GM19239 (cell line): ENCODE measurements at regions not wholly inside any gene's neighbourhood (a gene's known extent, or its start where the extent isn't known, plus 50 kb on each side); places are given as distances from the start of the nearest gene placed in this dataset.

Source experiments
- DNase-seq: peaks from one replicate; pipeline ENCODE4 v3.0.0; 2011; ENCODE audit warnings: low spot score; ENCODE audit not compliant: insufficient read length
- FAIRE-seq: peaks from 2 replicates; lab custom pipeline; 2011; peaks lifted over from hg19 to GRCh38; lab: Jason Lieb, UNC

DNA sequence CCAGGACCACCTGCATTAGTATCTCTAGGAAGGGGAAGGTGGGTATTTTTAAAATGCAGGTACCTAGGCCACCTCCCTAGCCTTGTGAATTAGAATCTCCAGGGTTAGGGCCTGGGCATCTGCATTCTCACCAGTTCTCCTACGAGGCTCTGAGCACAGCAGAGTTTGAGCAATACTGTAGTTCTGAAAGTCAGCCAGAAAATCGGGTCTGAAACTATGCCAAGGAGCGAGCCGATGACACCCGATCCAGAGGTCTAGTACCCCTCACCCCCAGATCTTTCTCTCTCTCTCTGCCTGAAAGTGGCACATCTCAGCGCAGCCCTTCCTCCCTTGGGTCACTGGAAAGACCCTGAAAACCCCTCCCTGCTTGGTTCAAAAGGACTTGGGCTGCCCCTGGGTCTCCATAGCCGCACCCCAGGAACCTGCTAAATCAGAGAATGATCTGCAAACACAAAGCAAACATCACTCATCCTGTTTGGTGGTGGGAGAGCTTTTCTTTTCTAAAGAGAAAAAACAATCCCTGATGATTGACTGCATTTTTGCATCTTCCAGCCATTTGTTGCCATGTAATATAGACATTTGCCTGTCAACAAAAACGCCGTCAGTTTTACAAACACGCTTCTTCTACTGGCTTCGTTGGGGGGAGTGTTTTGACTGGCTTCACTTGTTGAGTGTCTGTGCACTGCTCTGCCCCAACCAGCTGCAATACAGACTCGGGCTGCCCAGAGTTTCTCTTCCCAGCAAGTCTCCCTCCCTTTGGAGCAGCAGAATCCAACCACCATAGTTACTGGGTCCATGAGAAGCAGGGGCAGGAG lies 229.9 kb downstream of the MN1 start:
- DNase-seq (no peak), FAIRE-seq (no peak)

DNA sequence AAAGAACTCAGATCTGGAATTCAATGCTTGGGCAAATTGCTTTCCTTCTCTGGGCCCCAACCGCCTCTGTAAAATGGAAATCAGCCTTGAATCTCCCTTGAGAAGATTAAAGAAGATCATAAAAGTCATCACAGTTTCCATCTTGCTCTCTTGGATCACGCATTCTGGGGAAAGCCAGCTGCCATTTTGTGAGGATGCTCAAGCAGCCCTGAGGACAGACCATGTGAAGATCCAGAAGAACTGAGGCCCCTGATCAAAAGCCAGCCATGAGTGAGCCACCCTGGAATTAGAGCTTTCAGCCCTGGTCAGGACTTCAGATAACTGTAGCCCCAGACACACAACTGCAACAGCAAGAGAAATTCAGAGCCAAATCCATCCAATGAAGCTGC lies 229.3 kb downstream of the MN1 start:
- DNase-seq = no peak
- FAIRE-seq = no peak

DNA sequence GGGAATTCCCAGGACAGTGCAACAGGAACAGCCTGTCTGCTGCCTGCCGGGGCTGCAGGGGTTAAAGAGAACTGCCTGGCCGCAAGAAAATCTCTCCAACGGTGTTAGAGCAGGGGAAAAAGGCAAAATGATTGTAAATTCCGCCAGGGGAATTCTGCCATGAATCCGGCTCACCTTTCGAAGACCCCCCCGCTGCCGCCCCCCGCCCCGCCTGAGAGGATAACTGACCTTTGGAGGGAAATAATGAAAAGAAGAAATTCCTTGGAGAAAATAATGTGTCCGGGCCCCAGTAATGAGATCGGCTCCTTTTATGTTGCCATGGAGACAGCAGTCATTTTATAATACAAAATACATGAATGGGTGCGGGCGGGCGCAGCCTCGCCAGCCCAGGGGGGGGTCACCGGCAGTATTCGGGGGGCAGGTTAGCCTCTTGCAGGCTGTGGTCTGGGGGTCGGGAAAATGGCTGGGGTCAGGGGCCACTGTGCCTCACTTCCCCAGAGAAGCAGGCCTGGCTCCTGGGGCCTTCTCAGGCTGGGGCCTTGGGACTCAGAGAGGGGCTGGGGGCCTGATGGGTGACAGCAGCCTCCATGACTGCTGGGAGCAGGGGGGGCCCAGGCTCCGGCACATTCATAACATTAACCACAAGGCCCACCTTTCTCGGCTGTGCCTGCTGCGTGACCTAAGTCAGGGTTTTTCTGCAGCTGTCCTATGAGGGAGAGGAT lies 228.1 kb downstream of the MN1 start:
- no peak for DNase-seq
- no peak for FAIRE-seq

DNA sequence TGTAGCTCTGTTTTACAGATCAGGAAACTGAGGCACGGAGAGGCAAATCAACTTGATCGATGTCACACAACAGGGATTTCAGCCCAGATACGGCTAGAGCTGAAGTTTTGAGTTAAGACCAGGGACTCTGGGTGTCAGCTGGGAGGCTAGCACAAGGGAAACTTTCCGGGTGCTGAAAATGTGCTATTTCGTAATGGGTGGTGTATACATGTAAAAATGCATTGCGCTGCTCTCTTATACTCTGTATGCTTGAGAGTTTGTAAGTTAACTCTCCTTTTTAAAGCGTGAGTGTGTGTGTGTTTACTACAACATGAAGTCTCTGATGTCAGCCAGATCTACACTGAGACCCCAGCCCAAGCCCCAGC lies 227.6 kb downstream of the MN1 start:
- FAIRE-seq = no peak
- no peak for DNase-seq

DNA sequence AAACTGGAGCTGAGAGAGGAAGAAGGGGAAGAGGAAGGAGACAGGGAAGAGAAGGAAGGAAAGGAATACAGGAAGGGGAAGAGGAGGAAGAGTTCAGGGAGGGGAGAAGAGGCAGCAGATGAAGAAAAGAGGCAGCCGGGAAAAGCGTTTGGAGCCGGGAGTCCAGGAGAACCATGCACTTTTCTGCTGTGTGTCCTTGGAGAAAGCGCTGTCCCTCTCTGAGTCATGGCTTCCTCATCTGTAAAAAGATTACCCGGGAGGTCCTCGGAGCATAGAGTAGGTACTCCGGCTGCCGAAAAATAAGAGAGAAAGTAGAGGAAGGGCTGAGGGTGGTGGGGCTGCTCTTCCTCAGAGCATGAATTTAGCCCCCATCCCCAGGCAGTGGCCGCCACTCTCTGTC lies 226.9 kb downstream of the MN1 start:
- no peak for DNase-seq
- no peak for FAIRE-seq

DNA sequence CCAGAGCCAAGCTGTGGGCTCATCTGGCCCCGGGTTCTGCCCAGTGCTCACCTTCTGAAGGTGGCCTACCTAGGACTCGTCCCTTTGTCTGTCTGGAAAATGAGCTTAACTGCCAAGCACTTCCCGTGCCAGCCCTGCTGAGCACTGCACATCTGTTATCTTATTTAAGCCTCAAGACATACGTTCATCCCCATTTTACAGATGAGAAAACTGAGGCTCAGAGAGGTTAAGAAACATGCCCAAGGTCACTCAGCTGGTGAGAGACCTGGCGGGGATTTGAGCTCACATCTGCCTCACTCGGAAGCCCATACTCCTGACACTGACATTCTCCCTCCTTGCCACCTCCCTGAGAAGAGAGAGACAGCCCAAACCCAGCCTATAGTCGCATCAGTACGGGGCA lies 226.2 kb downstream of the MN1 start:
- FAIRE-seq = no peak
- DNase-seq = no peak

DNA sequence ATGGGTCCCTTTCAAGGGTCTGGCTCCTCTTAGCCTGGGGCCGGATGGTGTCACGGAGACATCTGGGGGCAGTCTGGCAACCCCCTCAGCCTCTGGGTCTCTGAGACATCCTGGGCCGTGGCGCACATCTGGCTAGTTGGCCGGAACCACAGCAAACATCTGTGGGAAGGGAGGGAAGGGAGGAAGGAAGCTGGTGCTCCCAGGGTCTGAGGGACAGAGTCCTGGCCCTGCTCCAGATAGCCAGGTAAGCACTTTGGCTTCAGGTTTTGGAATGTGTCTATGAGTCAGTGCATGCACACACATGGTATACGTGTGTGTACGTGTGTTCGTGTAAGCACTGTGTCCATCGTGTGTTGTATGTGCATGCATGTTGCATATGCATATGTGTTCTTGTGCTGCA lies 225.1 kb downstream of the MN1 start:
- no peak for DNase-seq
- FAIRE-seq = no peak

DNA sequence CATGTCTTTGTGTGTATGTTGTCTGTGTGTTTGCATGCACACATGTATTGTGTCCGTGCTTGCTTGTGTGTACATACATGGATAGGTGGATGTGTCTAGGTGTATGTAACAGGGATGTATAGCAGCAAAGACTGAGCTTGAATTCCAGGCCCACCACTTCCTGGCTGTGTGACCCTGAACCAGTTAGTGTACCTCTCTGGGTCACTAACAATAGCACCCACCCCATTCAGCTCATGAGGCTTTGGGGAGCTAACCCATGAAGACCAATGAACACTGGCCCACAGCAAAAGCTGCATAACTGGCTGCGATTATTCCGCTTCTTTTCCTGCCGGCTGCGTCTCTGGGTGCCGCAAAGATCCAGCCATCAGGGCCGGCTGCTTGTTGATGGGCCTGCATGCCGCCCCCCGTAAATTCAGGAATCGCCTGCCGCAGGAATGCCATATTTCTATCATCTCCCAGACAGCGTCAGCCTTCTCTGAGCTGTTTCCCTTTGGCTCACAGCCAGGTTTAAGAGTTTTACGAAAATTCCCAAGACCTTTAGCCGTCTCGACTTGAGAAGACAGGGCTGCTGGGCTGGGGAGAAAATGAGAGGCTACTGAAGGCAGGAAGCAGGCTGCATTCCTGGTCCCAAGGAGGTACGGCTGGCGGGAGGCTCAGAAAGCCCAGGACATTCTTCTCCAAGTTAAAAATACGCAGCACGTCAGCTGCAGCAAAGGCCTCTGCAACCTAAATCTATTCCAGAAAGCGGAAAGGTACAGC lies 224.6 kb downstream of the MN1 start:
- FAIRE-seq (no peak), DNase-seq (no peak)

DNA sequence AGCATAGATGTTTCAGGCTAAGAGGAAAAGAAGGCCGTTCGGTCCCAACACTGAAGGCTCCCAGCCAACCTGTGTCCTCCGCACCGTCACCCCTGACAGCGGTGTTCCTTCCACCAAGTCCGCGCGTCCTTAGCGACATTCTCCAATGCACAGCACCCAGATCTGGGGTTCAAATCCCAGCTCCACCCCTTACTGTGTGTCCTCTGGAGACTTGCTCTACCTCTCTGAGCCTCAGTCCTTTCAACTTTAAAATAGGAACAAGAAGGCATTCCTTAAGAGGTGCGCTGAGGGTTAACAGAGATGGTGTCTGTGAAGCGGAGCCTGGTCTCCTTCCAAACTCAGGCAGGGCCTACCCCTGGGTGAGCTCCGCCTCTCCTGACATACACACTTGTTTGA lies 224.0 kb downstream of the MN1 start:
- FAIRE-seq = no peak
- DNase-seq = no peak

DNA sequence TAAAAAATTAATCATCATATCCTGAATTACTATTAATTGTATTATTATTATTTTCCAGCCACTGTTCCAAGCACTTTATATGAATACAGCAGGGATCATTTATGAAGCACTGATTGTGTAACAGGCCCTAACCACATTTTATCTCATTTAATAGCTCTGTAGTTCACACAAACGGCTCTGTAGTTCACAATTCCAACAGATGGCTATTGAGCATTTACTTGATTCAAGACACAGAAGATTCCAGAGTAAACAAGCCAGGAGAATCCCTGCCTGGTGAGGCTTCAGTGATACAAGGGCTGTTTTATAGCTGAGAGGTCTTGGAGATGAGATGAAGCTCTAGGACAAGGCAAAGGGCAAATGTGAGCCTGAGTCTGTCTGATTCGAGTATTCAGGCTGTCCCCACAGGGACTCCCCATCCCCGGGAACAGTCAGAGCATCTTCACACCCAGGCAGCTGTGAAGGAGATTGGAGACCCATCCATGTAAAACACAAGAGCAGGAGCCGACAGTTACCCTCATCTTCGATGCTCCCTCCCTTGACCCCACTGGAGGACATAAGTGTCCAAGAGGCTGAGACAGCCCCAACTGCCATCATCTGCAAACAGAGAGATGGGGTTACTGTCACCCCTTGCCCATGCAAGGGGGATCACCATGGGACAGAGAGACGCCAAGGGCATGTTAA lies 222.5 kb downstream of the MN1 start:
- FAIRE-seq = no peak

DNA sequence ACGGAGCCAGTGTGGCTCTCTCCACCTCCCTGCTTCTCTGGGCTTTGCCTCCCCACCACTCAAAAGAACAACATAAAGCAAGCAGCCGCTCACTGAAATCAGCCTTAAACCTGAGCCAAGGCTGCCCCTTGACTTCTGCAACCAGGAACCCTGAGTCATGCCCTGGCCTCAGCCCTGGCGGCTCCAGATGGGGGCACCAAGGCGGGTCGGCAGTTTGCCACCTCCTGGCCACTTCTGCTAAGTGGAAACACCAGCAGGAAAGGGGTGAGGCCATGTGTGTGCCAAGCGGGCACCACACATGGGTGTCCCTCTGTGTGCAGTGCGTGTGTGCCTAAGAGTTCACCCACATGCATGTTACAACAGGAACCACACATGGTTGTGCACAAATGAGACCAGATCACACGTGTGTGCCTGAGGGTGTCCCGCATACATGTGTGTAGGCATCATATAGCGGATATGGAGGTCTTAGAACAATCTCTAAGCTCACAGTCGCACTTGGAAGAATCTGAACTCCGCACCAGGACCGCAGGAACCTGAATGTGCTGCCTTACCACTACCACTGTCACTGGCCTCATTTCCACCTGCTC lies 221.2 kb downstream of the MN1 start:
- FAIRE-seq = no peak
- DNase-seq = no peak

More for the DNA sequence above, 222.5 kb downstream of the MN1 start:
- no peak for DNase-seq

DNA sequence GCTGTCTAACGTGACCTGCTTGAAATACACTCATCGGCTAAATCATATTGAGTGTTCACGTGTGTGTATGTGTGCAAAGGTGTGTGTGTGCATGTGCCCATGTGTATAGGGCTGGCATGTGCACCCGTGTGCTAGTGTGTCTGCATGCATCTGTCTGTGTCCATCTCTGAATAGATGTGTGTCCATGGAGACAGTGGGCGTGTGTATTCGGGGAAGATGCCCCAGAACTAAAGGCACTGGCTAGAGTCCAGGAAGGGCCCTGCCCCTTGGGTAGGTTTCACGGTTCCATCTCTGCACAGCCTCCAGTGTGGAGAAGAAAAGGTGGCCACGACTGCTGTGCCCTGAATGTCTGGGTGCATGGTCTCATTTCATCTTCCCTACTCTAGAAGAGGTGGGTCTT lies 220.3 kb downstream of the MN1 start:
- DNase-seq (no peak), FAIRE-seq (no peak)

DNA sequence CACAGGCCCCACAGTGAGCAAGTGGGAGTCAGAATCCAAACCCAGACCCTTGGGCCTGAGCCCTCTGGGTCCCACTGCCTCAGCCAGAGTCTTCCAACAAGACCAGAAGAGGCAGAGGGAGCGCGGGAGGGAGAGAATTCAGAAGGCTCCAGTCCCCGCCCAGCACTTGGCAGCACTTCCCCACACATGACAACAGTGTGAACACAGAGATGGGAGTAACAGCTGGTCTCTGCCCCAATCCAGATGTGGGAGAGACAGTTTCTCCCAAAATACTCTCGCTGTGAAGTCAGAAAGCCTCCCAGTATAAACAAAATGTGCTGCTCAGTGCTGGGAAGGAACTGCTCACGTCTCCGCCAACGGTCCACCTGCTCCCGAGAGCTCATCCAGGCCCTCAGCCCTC lies 219.9 kb downstream of the MN1 start:
- no peak for FAIRE-seq
- DNase-seq = no peak

DNA sequence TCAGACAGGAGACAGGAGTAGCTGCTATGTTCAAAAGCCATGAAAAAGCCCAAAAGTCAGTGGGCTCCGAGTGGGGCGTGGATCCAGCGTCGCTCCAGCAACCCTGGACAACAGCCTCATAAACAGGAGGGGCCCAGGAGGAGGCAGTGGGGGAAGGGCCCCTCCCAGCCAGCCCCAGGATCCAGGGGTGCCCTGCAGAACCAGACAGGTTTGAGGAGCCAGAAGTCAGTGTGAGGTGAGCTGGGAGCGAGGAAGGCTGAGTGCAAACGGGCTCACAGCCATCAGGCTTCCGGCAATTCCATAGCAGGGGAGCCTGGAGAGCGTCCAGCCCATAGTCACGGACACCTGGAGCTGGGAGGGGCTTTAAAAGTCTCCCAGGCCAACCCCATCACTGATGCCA lies 217.7 kb downstream of the MN1 start:
- FAIRE-seq (no peak), DNase-seq (no peak)

DNA sequence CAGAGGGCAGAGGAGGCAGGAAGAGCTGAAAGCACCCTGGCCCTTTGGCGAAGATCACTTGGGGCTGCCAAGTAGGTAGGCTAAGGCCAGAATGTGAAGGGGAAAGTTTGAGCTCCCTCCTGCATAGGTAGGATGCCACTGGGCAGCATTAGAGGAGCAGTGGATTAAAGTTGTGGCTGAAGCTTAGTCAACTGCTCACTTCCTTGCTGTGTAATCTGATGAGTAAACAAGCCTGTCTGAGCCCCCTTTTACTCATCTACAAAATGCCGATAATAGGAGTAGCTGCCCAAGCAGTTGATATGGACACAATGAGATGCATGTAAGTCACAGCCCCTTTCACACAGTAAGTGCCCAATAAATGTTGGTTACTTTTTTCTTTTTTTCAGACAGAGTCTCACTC lies 216.4 kb downstream of the MN1 start:
- DNase-seq (no peak), FAIRE-seq (no peak)

DNA sequence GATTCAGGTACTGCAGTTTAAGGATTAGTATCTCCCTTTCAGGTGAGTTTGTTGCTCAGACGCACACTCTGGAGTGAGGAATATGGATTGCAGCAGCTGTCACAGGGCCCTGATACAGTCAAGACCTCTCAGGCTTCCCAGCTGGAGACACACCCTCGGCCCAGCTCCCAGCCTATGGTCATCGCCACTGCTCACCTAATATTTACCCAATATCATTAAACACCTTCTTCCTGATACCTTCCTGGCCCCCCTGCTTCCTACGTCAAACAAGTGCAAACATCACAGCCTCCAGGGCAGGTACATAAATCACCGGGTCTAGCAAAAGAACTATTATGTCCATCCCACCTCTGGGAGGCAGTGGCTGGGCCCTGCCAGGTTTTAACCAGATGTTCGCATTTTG lies 213.3 kb downstream of the MN1 start:
- FAIRE-seq = no peak
- no peak for DNase-seq

DNA sequence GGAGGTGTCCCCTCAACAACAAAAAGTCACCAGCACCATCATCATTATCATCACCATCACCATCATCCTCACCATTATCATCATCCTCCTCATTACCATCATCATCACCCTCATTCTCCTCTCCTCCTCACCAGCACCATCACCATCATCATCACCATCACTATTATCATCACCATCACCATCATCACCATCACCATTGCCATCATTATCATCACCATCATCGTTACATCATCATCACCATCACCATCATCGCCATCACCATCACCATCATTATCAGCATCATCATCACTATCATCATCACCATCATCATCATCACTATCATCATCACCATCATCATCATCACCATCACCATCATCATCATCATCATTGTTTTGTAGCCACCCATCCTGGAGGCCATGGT lies 212.6 kb downstream of the MN1 start:
- DNase-seq = no peak
- no peak for FAIRE-seq

DNA sequence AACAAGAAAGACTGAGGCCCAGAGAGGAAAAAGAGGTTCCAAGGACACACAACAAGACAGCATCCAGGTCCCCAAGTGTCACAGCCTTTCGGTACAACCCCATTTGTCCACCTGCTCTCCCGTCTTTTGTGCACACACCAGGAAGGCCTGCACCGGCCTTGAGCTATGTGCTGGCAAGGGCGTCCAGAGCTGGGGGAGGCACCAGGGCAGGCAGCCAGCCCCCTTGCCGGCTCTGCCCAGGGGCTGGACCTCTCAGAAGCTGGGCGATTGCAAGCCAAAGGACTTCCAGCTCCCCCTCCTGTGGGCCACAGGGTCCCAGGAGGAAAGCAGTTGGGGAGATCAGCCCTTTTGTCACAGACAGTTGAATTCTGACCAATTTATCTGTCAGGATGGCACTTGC lies 210.5 kb downstream of the MN1 start:
- FAIRE-seq (no peak), DNase-seq (no peak)

DNA sequence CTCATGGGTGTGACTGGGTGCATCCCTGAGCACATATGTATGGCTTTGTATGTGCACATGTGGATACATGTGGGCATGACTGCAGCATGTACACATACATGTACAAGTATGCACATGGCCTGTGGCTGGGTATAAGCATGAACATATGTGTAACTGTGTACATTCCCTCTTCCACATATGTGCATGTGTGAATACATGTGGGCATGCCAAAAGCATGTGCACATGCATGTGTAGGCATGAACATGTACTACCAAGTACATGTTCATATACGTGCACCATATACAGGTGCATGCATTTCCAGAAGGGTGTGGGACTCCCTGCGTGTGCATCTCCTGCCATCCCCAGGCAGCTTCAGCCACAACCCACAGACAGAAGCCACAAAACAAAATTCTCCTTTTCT lies 208.2 kb downstream of the MN1 start:
- no peak for FAIRE-seq
- no peak for DNase-seq

DNA sequence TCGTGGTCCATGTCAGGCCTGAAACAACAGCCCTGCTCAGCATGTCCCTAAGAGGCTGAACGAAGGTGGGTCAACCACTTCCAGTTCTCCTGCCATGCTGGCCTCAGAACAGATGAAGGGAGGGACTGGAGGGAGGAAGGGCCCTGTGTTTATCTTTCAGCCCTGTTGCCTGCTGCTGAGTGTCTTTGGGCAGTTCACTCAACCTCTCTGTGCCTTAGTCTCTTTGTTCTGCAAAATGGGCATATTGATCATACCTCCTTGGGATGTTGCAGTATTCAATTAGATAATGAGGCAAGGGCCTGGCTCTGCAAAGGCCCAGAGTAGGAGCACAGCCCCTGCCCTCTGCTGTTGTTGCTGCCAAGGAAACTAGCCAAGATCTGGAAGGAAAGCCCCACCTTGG lies 207.5 kb downstream of the MN1 start:
- FAIRE-seq = no peak
- no peak for DNase-seq
